GM12892 (cell line): ENCODE measurements at regions not wholly inside any gene's neighbourhood (a gene's known extent, or its start where the extent isn't known, plus 50 kb on each side); places are given as distances from the start of the nearest gene placed in this dataset.

Experiments used
- POLR2A ChIP-seq: IDR thresholded peaks from 2 replicates; pipeline ENCODE4 v1.6.1; 2011; ENCODE audit warnings: low read depth, low read length, control low read depth
- POLR2AphosphoS5 ChIP-seq: IDR thresholded peaks from 2 replicates; pipeline ENCODE4 v1.6.1; 2011; ENCODE audit warnings: low read depth, low read length, control low read depth
- TAF1 ChIP-seq: IDR thresholded peaks from 2 replicates; pipeline ENCODE4 v1.6.1; 2011; ENCODE audit warnings: low read depth, mild to moderate bottlenecking, control low read depth, low read length, borderline replicate concordance

- no peak for TF ChIP-seq POLR2A
- no peak for TF ChIP-seq POLR2AphosphoS5
- no peak for TF ChIP-seq TAF1
Observed at GRCh38 chr22:48690583-48691317, 1136.9 kb downstream of the BRD1 start.
